GM10266 (cell line): ENCODE measurements at regions not wholly inside any gene's neighbourhood (a gene's known extent, or its start where the extent isn't known, plus 50 kb on each side); places are given as distances from the start of the nearest gene placed in this dataset.

Experiments used
- DNase-seq: peaks from one replicate; pipeline ENCODE4 v3.0.0; 2012; ENCODE audit errors: extremely low spot score
- CTCF ChIP-seq: IDR thresholded peaks from 2 replicates; pipeline ENCODE4 v1.5.1; 2012; ENCODE audit warnings: mild to moderate bottlenecking, low read depth; ENCODE audit not compliant: control insufficient read depth, insufficient read depth; ENCODE audit errors: missing control alignments

GRCh38 chr6:1027109-1027794 is 284.6 kb upstream of the FOXQ1 start:
- DNase-seq: no peak
- TF ChIP-seq CTCF: no peak

GRCh38 chr6:1025821-1026220 is 286.1 kb upstream of the FOXQ1 start:
- TF ChIP-seq CTCF: no peak
- DNase-seq: no peak

- no peak for DNase-seq
- TF ChIP-seq CTCF: no peak
These were observed 287.3 kb upstream of the FOXQ1 start for GRCh38 chr6:1024587-1024986.

- no peak for DNase-seq
- TF ChIP-seq CTCF: no peak
These were observed 287.7 kb upstream of the FOXQ1 start for GRCh38 chr6:1024161-1024560.

GRCh38 chr6:1023229-1023628 is 288.7 kb upstream of the FOXQ1 start:
- no peak for TF ChIP-seq CTCF
- no peak for DNase-seq

GRCh38 chr6:1022719-1023118 is 289.2 kb upstream of the FOXQ1 start:
- no peak for TF ChIP-seq CTCF
- no peak for DNase-seq

- no peak for TF ChIP-seq CTCF
- DNase-seq: no peak
These were observed 291.1 kb upstream of the FOXQ1 start for GRCh38 chr6:1020837-1021236.
